HG03066 (cell line): ENCODE measurements at regions not wholly inside any gene's neighbourhood (a gene's known extent, or its start where the extent isn't known, plus 50 kb on each side); places are given as distances from the start of the nearest gene placed in this dataset.
"Not testable (repeated sequence)": the region's sequence is repeated elsewhere in the genome, so short reads cannot be mapped to it uniquely, and the experiment has no call there.

Experiments used
- ATAC-seq: cut with Tn5 transposase; IDR thresholded peaks from one replicate; pipeline ENCODE4 v1.9.1; 2021; ENCODE audit warnings: low read depth; ENCODE audit not compliant: unreplicated experiment

GRCh38 chr2:16184945-16185660, 244.8 kb downstream of the MYCN start:
- no peak for ATAC-seq

DNA sequence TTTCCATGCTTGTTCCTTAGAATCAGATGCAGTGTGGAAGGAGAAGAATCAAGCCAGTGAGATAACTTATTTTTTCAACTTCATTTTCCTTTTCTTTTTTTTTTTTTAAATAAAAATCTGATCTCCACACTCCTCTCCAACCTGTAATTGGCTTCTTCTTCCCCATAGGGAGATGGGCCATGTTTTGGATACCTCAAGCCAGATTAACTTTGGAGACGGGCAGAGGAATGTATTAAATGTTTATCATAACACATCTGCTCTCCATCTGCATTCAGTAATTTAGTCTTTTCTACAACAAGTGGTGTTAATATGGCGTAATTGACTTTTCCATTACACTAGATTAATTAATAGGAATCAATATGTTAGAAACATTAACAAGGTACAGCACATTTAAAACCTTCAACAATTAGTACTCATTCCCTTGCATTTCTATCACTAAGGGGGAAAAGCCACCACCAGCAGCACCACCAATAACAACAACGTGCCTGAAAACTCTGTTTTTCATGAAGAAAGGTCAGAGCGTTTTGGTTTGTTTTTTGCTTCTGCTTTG, 244.1 kb downstream of the MYCN start:
- ATAC-seq: no peak

DNA sequence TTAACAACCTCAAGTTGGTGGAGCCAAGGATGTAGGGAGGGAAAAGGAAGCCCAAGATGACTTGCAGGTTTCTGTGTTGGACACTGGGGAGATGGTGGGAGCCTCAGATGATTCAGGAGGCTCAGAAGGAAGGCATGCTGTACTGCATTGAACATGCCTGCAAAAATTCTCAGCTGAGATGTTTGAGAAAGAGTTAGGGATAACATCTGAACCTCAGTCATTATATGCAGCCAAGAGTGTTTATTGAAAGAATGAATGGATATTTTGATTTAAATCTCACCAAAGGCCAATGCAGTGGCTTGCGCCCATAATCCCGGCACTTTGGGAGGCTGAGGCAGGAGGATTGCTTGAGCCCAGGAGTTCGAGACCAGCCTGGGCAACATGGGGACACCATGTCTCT, 243.0 kb downstream of the MYCN start:
- ATAC-seq: no peak

DNA sequence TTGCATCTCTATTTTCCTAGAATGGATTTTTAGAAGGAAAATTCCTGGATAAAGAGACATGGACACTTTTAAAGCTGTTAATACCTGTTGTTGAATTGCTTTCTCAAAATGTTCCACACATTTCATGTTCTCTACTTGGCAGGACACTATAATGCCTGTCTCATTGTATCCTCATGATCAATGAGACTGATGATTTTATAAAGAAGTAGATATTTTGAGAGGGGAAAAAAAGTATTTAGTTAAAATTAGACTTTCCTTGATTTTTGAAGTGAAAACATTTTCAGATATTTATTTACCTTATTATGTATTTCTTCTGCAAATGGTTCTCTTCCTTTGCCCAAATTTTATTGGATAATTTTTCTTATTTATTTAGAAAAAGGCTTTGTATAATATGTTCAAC, 242.5 kb downstream of the MYCN start:
- ATAC-seq: no peak

- ATAC-seq: not testable (repeated sequence)
Observed at GRCh38 chr2:16182311-16182815, 242.0 kb downstream of the MYCN start.

GRCh38 chr2:16181741-16182090, 241.4 kb downstream of the MYCN start:
- no peak for ATAC-seq

- ATAC-seq: no peak
Observed at GRCh38 chr2:16181062-16181740, 240.9 kb downstream of the MYCN start.

DNA sequence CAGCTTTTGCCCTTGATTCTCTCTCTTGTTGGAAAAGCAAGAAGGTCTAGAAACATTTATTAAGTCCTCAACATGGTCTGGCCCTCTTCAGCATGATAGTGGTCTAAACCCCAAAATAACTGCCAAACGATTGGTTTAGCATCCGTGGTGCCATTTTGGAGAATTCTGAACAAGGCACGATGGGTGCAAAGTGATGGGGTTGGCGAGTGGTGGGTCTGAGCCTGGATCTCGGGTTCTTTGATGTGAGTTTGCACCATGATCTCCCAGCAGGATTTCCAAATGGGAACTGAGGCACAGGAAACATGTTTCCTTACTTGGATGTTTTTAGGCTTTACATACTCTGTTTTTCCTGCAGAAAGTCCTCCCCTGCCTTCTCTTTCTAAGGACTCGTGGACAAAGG, 240.3 kb downstream of the MYCN start:
- ATAC-seq: no peak

GRCh38 chr2:16179701-16180416, 239.5 kb downstream of the MYCN start:
- ATAC-seq: no peak

- ATAC-seq: no peak
Observed at GRCh38 chr2:16178551-16179130, 238.3 kb downstream of the MYCN start.

- ATAC-seq: no peak
Observed at GRCh38 chr2:16177671-16178180, 237.4 kb downstream of the MYCN start.

DNA sequence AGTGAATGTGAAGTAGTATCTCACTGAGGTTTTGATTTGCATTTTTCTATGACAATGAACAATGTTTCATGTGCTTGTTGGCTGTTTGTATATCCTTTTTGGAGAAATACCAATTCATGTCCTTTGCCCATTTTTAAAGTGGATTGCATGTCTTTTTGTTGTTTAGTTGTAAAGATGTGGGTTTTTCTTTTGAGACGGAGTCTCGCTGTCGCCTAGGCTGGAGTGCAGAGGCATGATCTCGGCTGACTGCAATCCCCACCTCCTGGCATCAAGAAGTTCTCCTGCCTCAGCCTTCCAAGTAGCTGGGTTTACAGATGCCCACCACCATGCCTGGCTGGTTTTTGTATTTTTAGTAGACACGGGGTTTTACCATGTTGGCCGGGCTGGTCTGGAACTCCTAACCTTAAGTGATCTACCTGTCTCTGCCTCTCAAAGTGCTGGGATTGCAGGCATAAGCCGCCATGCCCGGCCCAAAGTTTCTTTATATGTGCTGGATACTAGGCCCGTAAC, 236.7 kb downstream of the MYCN start:
- ATAC-seq: no peak

GRCh38 chr2:16175247-16175825, 235.0 kb downstream of the MYCN start:
- no peak for ATAC-seq

GRCh38 chr2:16174693-16175045, 234.3 kb downstream of the MYCN start:
- ATAC-seq: no peak

GRCh38 chr2:16173893-16174692, 233.7 kb downstream of the MYCN start:
- ATAC-seq: no peak

GRCh38 chr2:16172324-16173175, 232.2 kb downstream of the MYCN start:
- ATAC-seq: no peak

GRCh38 chr2:16171425-16171920, 231.1 kb downstream of the MYCN start:
- no peak for ATAC-seq

GRCh38 chr2:16170675-16171424, 230.5 kb downstream of the MYCN start:
- ATAC-seq: no peak
